Kidney (tissue), 13 donors: ENCODE measurements at regions not wholly inside any gene's neighbourhood (a gene's known extent, or its start where the extent isn't known, plus 50 kb on each side); places are given as distances from the start of the nearest gene placed in this dataset.

Source experiments
- DNase-seq, 5 donors: peaks; one replicate each; pipeline ENCODE4 v3.0.0-alpha.2; 2013 to 2020
- FAIRE-seq: peaks from 2 replicates; lab custom pipeline; 2012; peaks lifted over from hg19 to GRCh38; lab: Jason Lieb, UNC
- H3K27ac ChIP-seq, 2 donors: one replicate each; pipeline ENCODE4 v1.7.0; 2013; ENCODE audit warnings: low read depth in 2 of 2, low read length in 2 of 2, inconsistent platforms in 1 of 2
- H3K27me3 ChIP-seq: one replicate; pipeline ENCODE4 v1.7.1; 2013; ENCODE audit warnings: low read length, inconsistent platforms; ENCODE audit not compliant: control insufficient read depth, insufficient read depth
- H3K36me3 ChIP-seq, 3 donors: one replicate each; pipeline versions ENCODE4 v1.7.0 to v1.7.1; 2013; ENCODE audit warnings: low read length in 3 of 3, control low read depth in 1 of 3, inconsistent platforms in 1 of 3; ENCODE audit not compliant: insufficient read depth in 3 of 3, control insufficient read depth in 2 of 3
- H3K4me1 ChIP-seq, 3 donors: one replicate each; pipeline versions ENCODE4 v1.7.0 to v1.7.1; 2013; ENCODE audit warnings: low read length in 3 of 3, inconsistent platforms in 1 of 3, low read depth in 1 of 3; ENCODE audit not compliant: control insufficient read depth in 2 of 3, insufficient read depth in 2 of 3
- H3K4me3 ChIP-seq, 3 donors: one replicate each; pipeline versions ENCODE4 v1.7.0 to v1.8.1; 2013; ENCODE audit warnings: low read length in 3 of 3, control low read depth in 1 of 3, inconsistent platforms in 1 of 3
- H3K9ac ChIP-seq, 3 donors: one replicate each; pipeline versions ENCODE4 v1.7.0 to v1.7.1; 2013; ENCODE audit warnings: low read length in 3 of 3, control low read depth in 1 of 3, inconsistent platforms in 1 of 3
- H3K9me3 ChIP-seq, 3 donors: one replicate each; pipeline versions ENCODE4 v1.7.0 to v1.7.1; 2013; ENCODE audit warnings: low read length in 3 of 3, control low read depth in 1 of 3, inconsistent platforms in 1 of 3; ENCODE audit not compliant: control insufficient read depth in 2 of 3, insufficient read depth in 1 of 3
- intact Hi-C: fragments of 100-400 bp; cut with DNase I; formaldehyde crosslinking; loops from one replicate; pipeline ENCODE4 v1.11.1; 2022
- TF ChIP-seq, protein P1 (sequence below): IDR thresholded peaks from 3 replicates; pipeline ENCODE4 v1.5.1; 2012; ENCODE audit warnings: mild to moderate bottlenecking, moderate library complexity, borderline replicate concordance; ENCODE audit not compliant: insufficient read depth; ENCODE audit errors: extremely low read depth
- donor health status: control.
- donor health status: control.
- donor health status: control.
- donor health status: control.
- donor health status: control.
- donor health status: DM: yes; HTN: yes; CAD: no.
- donor health status: Normal renal cell carcinoma (clear cell type).

DNA sequence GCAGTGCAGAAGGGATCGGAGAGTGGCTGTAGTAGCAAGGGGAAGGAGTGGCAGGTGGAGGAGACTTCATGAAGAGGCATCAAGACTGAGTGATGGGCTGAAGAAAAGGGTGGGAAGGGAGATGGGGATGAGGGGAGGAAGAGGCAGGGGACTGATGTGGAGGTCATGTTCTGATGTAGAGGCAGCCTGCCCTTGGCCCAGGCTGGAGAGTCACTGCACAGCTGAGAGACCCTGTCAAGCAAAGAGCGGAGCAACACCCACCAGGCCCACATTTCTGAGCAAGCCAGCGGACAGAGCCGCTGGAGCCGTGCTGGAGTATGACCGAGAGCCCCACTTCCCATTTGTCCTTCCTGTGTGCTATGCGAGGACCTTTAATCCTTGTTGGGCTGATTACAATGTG lies 501.6 kb upstream of the MKI67 start:
- no peaks in the 10 kb centered on the region for H3K27me3 ChIP-seq

DNA sequence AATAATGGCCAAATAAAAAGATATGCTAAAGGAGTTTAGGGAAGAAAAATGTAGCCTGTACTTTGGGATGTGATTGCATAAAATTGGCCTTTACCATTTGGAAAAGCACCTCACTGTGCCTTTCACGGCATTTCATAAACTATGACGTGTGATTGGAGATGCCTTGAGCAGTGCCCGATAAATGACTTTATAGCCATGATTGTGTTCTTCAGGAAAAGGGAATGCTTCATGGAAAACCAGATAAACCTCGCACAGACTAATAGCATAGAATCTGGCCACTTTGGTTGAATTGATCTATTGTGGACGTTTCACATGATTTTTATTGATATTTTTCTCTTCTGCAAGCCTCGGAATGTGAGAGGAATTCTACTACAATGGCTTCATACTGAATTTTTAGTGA lies 502.0 kb upstream of the MKI67 start:
- H3K4me1 ChIP-seq: no peaks in the 10 kb centered on the region
- TF ChIP-seq, protein P1, sequence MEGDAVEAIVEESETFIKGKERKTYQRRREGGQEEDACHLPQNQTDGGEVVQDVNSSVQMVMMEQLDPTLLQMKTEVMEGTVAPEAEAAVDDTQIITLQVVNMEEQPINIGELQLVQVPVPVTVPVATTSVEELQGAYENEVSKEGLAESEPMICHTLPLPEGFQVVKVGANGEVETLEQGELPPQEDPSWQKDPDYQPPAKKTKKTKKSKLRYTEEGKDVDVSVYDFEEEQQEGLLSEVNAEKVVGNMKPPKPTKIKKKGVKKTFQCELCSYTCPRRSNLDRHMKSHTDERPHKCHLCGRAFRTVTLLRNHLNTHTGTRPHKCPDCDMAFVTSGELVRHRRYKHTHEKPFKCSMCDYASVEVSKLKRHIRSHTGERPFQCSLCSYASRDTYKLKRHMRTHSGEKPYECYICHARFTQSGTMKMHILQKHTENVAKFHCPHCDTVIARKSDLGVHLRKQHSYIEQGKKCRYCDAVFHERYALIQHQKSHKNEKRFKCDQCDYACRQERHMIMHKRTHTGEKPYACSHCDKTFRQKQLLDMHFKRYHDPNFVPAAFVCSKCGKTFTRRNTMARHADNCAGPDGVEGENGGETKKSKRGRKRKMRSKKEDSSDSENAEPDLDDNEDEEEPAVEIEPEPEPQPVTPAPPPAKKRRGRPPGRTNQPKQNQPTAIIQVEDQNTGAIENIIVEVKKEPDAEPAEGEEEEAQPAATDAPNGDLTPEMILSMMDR: no peak
- H3K9me3 ChIP-seq: no peaks in the 10 kb centered on the region
- H3K36me3 ChIP-seq: no peaks in the 10 kb centered on the region
- no peaks in the 10 kb centered on the region for H3K27me3 ChIP-seq
- H3K9ac ChIP-seq: no peak overlapping the region
- FAIRE-seq: no peak
- no peak for DNase-seq
- intact Hi-C loops: no loop called here
- H3K27ac ChIP-seq: no peak overlapping the region
- no peak overlapping the region for H3K4me3 ChIP-seq

More for the DNA sequence above, 501.6 kb upstream of the MKI67 start:
- no peak overlapping the region for H3K4me3 ChIP-seq
- no peak for FAIRE-seq
- H3K9me3 ChIP-seq: no peaks in the 10 kb centered on the region
- intact Hi-C loops: no loop called here
- no peak overlapping the region for H3K27ac ChIP-seq
- TF ChIP-seq, protein P1: no peak
- no peak for DNase-seq
- no peaks in the 10 kb centered on the region for H3K4me1 ChIP-seq
- no peaks in the 10 kb centered on the region for H3K36me3 ChIP-seq
- no peak overlapping the region for H3K9ac ChIP-seq

DNA sequence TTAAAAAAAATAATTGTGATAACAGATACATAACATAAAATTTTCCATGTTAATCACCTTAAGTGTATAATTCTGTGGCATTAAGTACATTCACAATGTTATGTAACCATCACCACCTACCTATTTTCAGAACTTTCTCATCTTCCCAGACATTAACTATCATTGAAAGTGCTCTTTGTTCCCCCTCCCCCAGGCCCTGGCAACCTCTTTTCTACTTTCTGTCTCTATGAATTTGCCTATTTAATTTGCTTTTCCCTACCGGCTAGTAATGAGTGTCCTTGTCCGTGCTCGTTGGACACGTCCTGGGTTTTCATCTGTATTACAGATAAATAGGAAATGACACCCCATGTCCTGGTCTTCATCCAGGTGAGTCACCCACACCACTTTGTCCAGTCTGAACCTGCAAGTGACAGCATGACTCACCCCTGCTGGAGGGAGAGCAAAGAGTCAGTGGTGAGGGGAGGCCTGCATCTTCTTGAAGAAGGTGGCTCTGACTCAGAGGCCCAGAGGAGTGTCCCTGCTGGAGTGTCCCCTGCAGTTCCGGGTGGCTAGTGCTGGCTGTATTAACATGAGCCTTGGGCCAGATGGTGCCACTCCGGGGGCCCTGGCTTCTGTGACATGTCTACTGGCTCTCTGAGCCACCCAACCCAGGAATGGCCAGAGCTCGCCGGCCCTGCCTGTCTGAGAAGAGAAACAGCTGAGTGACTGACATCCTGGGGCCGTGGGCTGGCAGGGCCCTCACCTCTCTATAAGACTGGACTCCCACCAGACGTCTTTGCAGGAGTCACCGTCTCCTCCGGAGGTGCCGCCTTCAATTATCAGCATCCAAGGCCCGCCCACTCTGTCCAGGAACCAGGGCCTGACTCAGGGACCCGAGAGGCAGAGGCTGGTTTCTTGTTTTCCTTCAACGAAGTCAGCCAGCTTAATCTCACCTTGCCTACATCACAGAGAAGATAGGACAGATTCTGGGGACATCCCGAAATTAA lies 503.2 kb upstream of the MKI67 start:
- TF ChIP-seq, protein P1: no peak
- intact Hi-C loops: no loop called here
- Histone ChIP-seq H3K27me3 (no peaks in the 10 kb centered on the region), H3K9ac (no peak overlapping the region), H3K4me1 (no peaks in the 10 kb centered on the region), H3K27ac (no peak overlapping the region), H3K36me3 (no peaks in the 10 kb centered on the region), H3K9me3 (no peaks in the 10 kb centered on the region), H3K4me3 (no peak overlapping the region)
- no peak for DNase-seq
- no peak for FAIRE-seq
